ENCODE measurements at regions not wholly inside any gene's neighbourhood (a gene's known extent, or its start where the extent isn't known, plus 50 kb on each side); places are given as distances from the start of the nearest gene placed in this dataset.

DNA sequence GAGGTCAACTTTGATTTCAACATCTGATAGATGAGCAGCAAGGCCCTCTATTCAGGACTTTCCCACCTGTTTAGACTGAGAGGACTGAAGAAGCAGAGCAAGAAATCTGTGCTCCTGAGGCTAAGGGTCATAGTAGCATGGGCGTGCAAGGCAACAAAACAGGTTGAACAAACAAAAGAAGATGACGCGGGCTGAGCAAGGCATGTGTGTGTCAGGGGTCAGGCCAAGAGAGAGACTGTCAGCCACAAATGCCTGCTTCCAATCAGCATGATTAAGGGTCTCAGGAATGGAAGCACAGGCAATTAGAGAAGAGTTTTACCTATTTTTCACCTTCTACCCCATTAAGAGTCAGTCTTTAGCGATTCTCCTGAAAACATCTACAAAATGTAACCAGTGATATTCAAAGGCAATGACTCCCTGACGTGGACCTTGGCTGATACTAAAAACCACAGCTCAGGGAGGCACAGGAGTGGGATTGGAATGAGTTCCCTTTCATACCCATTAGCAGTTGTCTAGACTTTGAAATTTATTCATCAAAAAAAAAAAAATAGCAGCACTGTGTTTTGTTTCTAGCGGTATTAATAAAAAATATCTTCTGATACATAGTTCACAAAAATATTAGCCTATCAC, 81.9 kb downstream of the DYNAP start:
- H3K4me1 ChIP-seq (ENCODE audit: control insufficient read depth in 5 of 5, insufficient read depth in 5 of 5, low read length in 5 of 5): peaks cover 0 to 5% (median 0%) of the 10 kb centered on the region in 5 donors
- TF ChIP-seq, protein P1, sequence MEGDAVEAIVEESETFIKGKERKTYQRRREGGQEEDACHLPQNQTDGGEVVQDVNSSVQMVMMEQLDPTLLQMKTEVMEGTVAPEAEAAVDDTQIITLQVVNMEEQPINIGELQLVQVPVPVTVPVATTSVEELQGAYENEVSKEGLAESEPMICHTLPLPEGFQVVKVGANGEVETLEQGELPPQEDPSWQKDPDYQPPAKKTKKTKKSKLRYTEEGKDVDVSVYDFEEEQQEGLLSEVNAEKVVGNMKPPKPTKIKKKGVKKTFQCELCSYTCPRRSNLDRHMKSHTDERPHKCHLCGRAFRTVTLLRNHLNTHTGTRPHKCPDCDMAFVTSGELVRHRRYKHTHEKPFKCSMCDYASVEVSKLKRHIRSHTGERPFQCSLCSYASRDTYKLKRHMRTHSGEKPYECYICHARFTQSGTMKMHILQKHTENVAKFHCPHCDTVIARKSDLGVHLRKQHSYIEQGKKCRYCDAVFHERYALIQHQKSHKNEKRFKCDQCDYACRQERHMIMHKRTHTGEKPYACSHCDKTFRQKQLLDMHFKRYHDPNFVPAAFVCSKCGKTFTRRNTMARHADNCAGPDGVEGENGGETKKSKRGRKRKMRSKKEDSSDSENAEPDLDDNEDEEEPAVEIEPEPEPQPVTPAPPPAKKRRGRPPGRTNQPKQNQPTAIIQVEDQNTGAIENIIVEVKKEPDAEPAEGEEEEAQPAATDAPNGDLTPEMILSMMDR (IDR thresholded peaks at IDR 0.05; ENCODE audit: control extremely low read depth, extremely low read depth): no peak
- no peaks in the 10 kb centered on the region for H3K27me3 ChIP-seq (ENCODE audit: control insufficient read depth in 3 of 3, insufficient read depth in 3 of 3, low read length in 2 of 3)
- no peak overlapping the region for H3K9ac ChIP-seq (ENCODE audit: insufficient read depth in 1 of 2, low read length in 2 of 2)
- no peaks in the 10 kb centered on the region for H3K9me3 ChIP-seq (ENCODE audit: control insufficient read depth in 4 of 4, insufficient read depth in 3 of 4, low read length in 3 of 4)
- WGBS, 2 donors: 79 to 87% methylated on average over 6 of the region's 6 CpGs
- no peak overlapping the region for H3K27ac ChIP-seq (ENCODE audit: low read depth in 1 of 2, low read length in 1 of 2)
- H3K4me3 ChIP-seq: no peak overlapping the region
- DNase-seq: no peak
- H3K36me3 ChIP-seq (ENCODE audit: control insufficient read depth in 4 of 4, insufficient read depth in 4 of 4, low read length in 4 of 4): no peaks in the 10 kb centered on the region
- no peak for ATAC-seq (ENCODE audit: insufficient read depth, low FRiP score)

DNA sequence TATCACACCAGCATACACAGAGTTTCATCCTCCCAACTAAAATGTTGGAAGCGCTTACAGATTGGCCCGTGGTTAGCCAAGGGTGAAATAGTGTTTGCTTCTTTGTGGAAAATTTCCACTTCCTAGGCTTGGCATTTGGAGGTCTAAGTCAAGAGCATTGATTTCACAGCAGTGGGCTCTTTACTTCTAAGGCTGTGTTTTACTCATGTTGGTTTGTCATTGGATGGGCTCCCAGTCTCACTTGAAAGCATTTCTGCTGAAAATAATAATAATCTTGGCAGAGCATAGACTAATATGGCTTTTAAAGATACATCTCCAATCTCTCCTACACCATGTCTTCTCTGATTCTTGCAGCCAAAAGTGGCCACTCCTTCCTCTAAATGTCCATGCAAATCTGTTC, 82.9 kb downstream of the DYNAP start:
- H3K36me3 ChIP-seq (ENCODE audit: control insufficient read depth in 4 of 4, insufficient read depth in 4 of 4, low read length in 4 of 4): no peaks in the 10 kb centered on the region
- DNase-seq (peak in 2 of 3 donors; percentile 44 to 68), ATAC-seq (ENCODE audit: insufficient read depth, low FRiP score) (no peak)
- H3K9me3 ChIP-seq (ENCODE audit: control insufficient read depth in 4 of 4, insufficient read depth in 3 of 4, low read length in 3 of 4): no peaks in the 10 kb centered on the region
- no peak overlapping the region for H3K27ac ChIP-seq (ENCODE audit: low read depth in 1 of 2, low read length in 1 of 2)
- H3K4me1 ChIP-seq (ENCODE audit: control insufficient read depth in 5 of 5, insufficient read depth in 5 of 5, low read length in 5 of 5): peaks cover 0 to 5% (median 0%) of the 10 kb centered on the region in 5 donors
- H3K27me3 ChIP-seq (ENCODE audit: control insufficient read depth in 3 of 3, insufficient read depth in 3 of 3, low read length in 2 of 3): no peaks in the 10 kb centered on the region
- H3K4me3 ChIP-seq: no peak overlapping the region
- WGBS, 2 donors: 79 to 88% methylated on average over 2 of the region's 2 CpGs
- TF ChIP-seq, protein P1 (IDR thresholded peaks at IDR 0.05; ENCODE audit: control extremely low read depth, extremely low read depth): no peak
- H3K9ac ChIP-seq (ENCODE audit: insufficient read depth in 1 of 2, low read length in 2 of 2): no peak overlapping the region

DNA sequence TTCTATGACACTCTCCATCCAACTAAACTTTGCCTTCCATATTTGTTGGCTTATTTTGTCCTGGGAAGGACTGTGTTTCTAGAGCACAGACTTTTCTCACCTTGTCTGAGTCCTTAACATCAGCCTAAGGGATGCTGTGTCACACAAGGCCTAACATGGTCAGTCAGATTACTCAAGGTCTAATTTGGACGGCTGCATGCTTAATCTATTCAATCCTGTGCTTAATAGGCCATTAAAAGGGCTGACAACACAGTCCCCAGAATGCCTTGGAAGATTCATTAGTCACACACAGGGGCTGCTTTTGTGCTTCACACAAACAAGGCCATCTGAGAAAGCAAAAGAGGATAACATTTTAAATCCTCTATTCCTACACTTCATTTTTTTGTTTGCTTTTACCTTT, 84.0 kb downstream of the DYNAP start:
- Histone ChIP-seq H3K27ac (ENCODE audit: low read depth in 1 of 2, low read length in 1 of 2) (no peak overlapping the region), H3K4me3 (no peak overlapping the region), H3K4me1 (ENCODE audit: control insufficient read depth in 5 of 5, insufficient read depth in 5 of 5, low read length in 5 of 5) (peaks cover 0 to 5% (median 0%) of the 10 kb centered on the region in 5 donors), H3K9me3 (ENCODE audit: control insufficient read depth in 4 of 4, insufficient read depth in 3 of 4, low read length in 3 of 4) (no peaks in the 10 kb centered on the region), H3K27me3 (ENCODE audit: control insufficient read depth in 3 of 3, insufficient read depth in 3 of 3, low read length in 2 of 3) (no peaks in the 10 kb centered on the region), H3K36me3 (ENCODE audit: control insufficient read depth in 4 of 4, insufficient read depth in 4 of 4, low read length in 4 of 4) (no peaks in the 10 kb centered on the region), H3K9ac (ENCODE audit: insufficient read depth in 1 of 2, low read length in 2 of 2) (no peak overlapping the region)
- TF ChIP-seq, protein P1 (IDR thresholded peaks at IDR 0.05; ENCODE audit: control extremely low read depth, extremely low read depth): no peak
- WGBS, 2 donors: 65 to 71% methylated on average over 1 of the region's 1 CpG
- DNase-seq (no peak), ATAC-seq (ENCODE audit: insufficient read depth, low FRiP score) (no peak)
